ENCODE measurements at regions not wholly inside any gene's neighbourhood (a gene's known extent, or its start where the extent isn't known, plus 50 kb on each side); places are given as distances from the start of the nearest gene placed in this dataset.

DNA sequence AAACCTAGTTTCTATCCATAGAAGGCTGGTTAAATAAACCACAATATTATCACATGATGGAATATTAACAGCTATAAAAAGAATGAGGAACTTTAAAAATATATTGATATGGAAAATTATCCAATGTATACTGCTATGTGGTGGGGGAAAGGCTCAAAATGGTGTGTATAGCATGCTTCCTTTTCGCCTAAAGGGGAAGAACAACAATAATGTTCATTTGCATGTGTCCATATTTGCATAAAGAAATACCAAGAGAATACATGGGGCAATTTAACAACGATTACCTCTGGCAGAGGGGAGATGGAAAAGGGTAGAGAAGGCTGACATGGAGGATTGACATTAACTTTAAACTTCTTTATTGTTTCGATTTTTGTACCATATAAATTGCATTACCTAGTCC lies 121.3 kb upstream of the PARP11 start:
- no peak for TF ChIP-seq CTCF (IDR thresholded peaks at IDR 0.05)
- TF ChIP-seq POLR2A (IDR thresholded peaks at IDR 0.05): no peak
- intact Hi-C loops (cut with DNase I): loop anchor here (5.0 to 10.0 kb wide), 2 partner anchors 43 to 290 kb away; no protein-coding TSS in a partner anchor
- H3K9me3 ChIP-seq: no peaks in the 10 kb centered on the region
- H3K27ac ChIP-seq: no peak overlapping the region
- no peak overlapping the region for H3K4me3 ChIP-seq
- peaks cover 28% of the 10 kb centered on the region for H3K4me1 ChIP-seq
- no peaks in the 10 kb centered on the region for H3K36me3 ChIP-seq (replicated peaks in 1 of 2; ENCODE audit: insufficient read depth in 1 of 2, low read depth in 2 of 2)
- DNase-seq: no peak
- WGBS, 2 donors: 59 to 63% methylated on average over 3 of the region's 3 CpGs
- no peaks in the 10 kb centered on the region for H3K27me3 ChIP-seq
- no peak for ATAC-seq

GRCh38 chr12:3992945-3993344 lies 119.7 kb upstream of the PARP11 start:
- 56 to 77% methylated on average over 4 of the region's 4 CpGs for WGBS, 2 donors
- peaks cover 14% of the 10 kb centered on the region for H3K4me1 ChIP-seq
- intact Hi-C loops (cut with DNase I): loop anchor here (5.0 to 10.0 kb wide), 2 partner anchors 44 to 292 kb away; no protein-coding TSS in a partner anchor
- no peaks in the 10 kb centered on the region for H3K27me3 ChIP-seq
- DNase-seq (no peak), ATAC-seq (no peak)
- H3K27ac ChIP-seq: no peak overlapping the region
- TF ChIP-seq CTCF (IDR thresholded peaks at IDR 0.05) (no peak), POLR2A (IDR thresholded peaks at IDR 0.05) (no peak)
- no peak overlapping the region for H3K4me3 ChIP-seq
- no peaks in the 10 kb centered on the region for H3K36me3 ChIP-seq (replicated peaks in 1 of 2; ENCODE audit: insufficient read depth in 1 of 2, low read depth in 2 of 2)
- H3K9me3 ChIP-seq: no peaks in the 10 kb centered on the region

DNA sequence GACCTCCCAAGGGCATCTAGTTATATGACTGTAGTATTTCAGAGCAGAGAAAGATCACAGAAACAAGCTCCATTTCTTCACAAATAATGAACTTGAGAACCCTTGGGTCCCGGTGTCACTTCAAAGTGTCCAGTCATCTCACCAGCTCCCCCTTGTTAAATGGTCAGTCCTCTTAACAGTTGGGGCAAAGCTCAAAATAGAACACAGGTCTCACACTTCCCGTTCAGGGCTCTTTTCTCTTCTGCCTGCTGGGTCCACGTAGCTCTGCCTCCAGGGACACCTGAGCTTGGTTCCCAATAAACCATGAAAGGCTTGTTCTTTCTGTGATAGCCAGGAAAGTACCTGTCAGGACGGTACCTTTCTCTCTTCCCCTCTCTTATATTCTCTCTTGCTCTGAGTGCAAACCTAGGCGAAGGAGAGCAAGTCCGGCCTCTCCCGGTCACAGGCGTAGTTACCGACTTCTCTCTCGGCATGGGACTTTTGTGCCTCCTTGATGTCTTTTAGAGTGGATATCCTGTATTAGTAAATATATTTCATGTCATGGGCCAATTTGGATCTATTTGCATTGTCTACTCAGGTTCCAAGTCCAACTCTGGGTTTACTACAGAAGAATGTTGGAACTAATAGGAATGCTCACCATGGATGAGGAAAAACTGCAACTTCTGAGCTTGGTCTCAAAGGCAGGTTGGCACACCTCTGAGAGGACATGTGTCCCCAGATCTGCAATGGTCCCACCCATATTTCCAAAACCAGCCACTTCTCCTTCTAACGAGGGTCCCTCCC lies 118.8 kb upstream of the PARP11 start:
- ATAC-seq (no peak), DNase-seq (no peak)
- WGBS, 2 donors: 76 to 79% methylated on average over 11 of the region's 11 CpGs
- H3K36me3 ChIP-seq (replicated peaks in 1 of 2; ENCODE audit: insufficient read depth in 1 of 2, low read depth in 2 of 2): no peaks in the 10 kb centered on the region
- H3K4me1 ChIP-seq: peaks cover 10% of the 10 kb centered on the region
- TF ChIP-seq POLR2A (IDR thresholded peaks at IDR 0.05): no peak
- TF ChIP-seq CTCF (IDR thresholded peaks at IDR 0.05): no peak
- H3K9me3 ChIP-seq: no peaks in the 10 kb centered on the region
- H3K4me3 ChIP-seq: no peak overlapping the region
- H3K27ac ChIP-seq: no peak overlapping the region
- H3K27me3 ChIP-seq: no peaks in the 10 kb centered on the region
- intact Hi-C loops (cut with DNase I): loop anchor here (5.0 to 10.0 kb wide), 2 partner anchors 45 to 293 kb away; no protein-coding TSS in a partner anchor

GRCh38 chr12:3990501-3991280 lies 117.5 kb upstream of the PARP11 start:
- Histone ChIP-seq H3K4me3 (no peak overlapping the region), H3K36me3 (replicated peaks in 1 of 2; ENCODE audit: insufficient read depth in 1 of 2, low read depth in 2 of 2) (no peaks in the 10 kb centered on the region), H3K4me1 (no peaks in the 10 kb centered on the region), H3K27me3 (no peaks in the 10 kb centered on the region), H3K9me3 (no peaks in the 10 kb centered on the region), H3K27ac (no peak overlapping the region)
- no peak for DNase-seq
- ATAC-seq: no peak
- intact Hi-C loops (cut with DNase I): loop anchor here (5.0 to 10.0 kb wide), 2 partner anchors 47 to 294 kb away; no protein-coding TSS in a partner anchor
- 78 to 79% methylated on average over 16 to 26 of the region's 26 CpGs for WGBS, 2 donors
- TF ChIP-seq POLR2A (IDR thresholded peaks at IDR 0.05) (no peak), CTCF (IDR thresholded peaks at IDR 0.05) (no peak)
